ENCODE measurements at regions not wholly inside any gene's neighbourhood (a gene's known extent, or its start where the extent isn't known, plus 50 kb on each side); places are given as distances from the start of the nearest gene placed in this dataset.
"Not testable (repeated sequence)": the region's sequence is repeated elsewhere in the genome, so short reads cannot be mapped to it uniquely, and the experiment has no call there.

DNA sequence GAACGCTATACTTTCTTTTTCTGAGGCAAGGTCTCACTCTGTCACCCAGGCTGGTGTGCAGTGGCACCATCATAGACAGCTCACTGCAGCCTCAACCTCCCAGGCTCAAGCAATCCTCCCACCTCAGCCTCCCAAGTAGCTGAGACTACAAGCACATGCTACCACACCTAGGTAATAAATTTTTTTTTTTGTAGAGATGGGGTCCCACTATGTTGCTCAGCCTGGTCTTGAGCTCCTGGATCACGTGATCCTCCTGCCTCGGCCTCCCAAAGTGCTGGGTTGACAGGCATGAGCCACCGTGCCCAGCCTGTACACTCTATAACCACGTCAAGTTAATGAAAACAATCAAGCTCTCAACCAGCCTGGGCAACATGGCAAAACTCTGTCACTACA lies 127.1 kb upstream of the VOPP1 start:
- DNase-seq: not testable (repeated sequence)

DNA sequence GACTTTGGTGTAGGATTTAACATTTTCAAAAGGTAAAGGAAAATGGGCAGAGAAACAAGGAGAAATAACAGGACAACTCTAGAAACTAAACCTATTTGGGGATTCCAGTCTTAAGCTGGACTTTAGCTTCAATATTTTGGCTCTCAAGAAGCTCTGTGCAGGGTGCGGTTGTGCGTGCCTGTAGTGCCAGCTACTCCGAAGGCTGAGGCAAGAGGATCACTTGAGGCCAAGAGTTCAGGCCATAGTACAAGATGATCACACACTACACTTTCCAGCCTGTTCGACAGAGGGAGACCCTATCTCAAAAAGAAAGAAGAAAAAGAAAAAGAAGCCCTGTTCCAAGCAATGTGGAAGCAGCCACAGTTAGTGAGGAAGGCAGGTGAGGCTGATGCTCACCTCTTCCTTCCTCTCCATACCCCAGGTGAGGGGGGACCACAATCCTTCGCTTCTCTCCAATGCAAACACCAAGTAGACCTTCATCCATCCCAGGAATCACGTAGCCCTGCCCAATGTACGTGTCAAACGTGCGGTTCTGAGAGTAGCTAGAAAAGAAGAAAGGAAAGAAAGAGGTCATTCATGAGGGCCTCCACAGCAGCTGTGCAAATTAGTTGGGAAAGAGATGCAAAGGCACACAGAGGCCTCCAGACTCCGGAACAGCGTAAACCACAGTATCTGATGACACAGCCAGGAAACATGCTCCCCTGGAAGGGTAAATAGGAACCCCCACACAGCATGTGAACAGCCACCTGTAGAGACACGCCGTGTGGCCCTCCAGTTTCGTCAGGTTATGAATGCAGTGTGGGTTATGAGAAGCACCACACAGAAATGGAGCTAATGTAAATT lies 126.5 kb upstream of the VOPP1 start:
- peak; percentile 7 for DNase-seq

GRCh38 chr7:55695893-55696701 lies 123.8 kb upstream of the VOPP1 start:
- DNase-seq: not testable (repeated sequence)

GRCh38 chr7:55694484-55694883 lies 122.2 kb upstream of the VOPP1 start:
- DNase-seq: not testable (repeated sequence)

DNA sequence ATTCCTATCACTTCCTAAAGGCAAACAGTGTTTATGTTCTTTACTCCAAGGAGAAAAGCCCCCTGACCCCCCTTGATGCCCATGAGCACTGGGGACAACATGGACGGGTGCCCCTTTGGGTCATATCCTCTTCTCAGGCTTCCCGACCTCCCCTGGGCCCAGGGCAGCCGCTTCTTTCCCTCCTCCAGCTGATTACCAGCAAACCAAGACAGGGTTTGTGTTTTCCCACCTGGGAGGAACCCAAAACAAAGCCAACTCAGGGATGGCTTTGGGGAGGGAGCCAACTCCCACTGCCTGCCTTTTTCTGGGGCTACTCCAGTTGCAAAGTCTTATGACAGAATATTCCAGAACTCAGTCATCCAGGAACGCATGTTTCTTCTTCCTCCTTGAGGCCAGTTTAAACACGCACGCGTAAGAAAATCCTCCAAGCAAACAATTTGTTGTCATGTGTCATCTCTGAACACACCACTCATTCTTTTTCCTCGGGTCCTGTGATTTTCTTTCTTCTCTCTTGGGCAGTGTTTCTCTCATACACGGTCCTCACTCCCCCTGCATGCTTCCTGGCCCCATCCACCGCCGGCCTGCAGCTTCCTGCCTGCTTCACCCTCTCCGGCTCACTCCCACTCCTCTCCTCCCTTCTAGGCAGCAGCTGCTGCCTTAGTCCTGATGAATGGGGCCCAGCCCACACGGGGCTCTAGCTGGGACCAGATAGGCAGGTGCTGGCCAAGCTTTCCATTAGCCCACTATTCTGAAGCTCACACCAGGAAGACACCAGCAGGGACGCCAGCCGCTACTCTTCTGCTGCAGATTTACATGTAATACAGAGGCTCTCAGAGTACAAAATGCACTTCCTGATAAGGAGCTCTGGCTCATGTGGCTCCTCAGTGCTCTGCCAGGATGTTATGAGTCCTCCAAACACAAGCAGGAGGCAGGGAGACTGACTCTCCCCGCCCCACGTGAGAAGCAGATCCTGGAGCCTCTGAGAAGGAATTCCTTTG lies 116.7 kb upstream of the VOPP1 start:
- DNase-seq: peak; percentile 46

GRCh38 chr7:55688261-55688660 lies 116.0 kb upstream of the VOPP1 start:
- DNase-seq: not testable (repeated sequence)

DNA sequence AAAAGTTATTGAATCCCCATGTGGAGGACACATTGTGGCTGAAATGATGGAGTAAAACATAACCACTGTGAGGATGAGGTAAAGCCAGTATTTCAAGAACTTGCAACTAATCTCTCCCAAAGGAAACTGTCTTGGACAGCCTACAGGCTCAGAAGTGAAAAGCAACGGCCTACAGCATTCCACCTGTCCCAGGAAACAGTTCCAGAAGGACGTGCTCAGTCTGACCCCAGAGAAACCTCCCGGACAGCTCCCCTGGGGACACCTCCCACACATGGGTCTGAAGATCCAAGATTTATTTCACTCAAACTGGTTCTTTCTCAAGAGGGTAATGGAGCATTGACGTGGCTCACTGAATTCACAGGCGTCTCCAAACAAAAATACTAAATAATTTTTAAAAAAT lies 115.0 kb upstream of the VOPP1 start:
- not testable (repeated sequence) for DNase-seq

DNA sequence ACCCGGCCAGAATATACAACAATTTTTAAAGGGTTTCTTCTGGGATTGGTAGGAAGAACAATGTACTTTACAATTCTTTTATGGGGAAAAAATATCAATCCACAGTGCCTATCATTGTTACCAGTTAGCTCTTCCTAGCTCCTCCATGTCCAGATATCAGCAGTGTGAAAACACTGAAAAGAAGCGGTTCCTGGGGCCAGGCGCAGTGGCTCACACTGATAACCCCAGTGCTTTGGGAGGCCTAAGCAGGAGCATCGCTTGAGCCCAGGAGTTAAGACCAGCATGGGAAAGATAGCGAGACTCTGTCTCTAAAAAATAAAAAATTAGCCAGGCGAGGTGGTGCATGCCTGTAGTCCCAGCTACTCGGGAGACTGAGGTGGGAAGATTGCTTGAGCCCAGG lies 114.5 kb upstream of the VOPP1 start:
- DNase-seq: not testable (repeated sequence)

- DNase-seq: not testable (repeated sequence)
These were observed 111.2 kb upstream of the VOPP1 start for GRCh38 chr7:55683501-55683900.

- not testable (repeated sequence) for DNase-seq
These were observed 103.3 kb upstream of the VOPP1 start for GRCh38 chr7:55675589-55675988.

GRCh38 chr7:55673525-55673924 lies 101.2 kb upstream of the VOPP1 start:
- not testable (repeated sequence) for DNase-seq

DNA sequence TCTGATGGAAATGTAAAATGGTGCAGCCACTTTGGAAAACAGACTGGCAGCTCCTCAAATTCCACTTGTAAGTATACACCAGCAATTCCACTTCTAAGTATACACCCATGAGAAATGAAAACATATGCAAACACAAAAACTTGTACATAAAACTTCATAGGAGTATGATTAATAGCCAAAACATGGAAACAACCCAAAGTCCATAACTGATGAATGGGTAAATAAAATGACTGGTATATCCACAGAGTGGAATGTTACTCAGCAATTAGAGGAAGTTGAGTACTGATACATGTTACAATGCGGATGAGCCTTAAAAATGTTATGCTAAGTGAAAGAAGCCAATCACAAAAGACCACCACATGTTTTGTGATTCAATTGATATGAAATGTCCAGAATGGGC lies 99.8 kb upstream of the VOPP1 start:
- not testable (repeated sequence) for DNase-seq

DNA sequence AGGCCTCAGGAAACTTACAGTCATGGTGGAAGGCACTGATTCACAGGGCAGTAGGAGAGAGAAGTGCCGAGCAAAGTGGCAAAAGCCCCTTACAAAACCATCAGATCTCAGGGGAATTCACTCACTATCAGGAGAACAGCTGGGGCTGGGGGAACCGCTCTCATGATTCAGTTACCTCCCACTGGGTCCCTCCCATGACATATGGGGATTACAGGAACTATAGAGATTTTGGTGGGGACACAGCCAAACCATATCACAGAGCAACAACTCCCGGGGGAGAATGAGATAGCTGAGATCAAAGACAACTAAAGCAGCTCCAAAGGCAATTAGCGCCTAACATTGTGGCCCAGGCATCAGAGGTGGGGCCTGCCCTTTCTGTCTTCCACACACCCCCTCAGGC lies 85.4 kb upstream of the VOPP1 start:
- no peak for DNase-seq

DNA sequence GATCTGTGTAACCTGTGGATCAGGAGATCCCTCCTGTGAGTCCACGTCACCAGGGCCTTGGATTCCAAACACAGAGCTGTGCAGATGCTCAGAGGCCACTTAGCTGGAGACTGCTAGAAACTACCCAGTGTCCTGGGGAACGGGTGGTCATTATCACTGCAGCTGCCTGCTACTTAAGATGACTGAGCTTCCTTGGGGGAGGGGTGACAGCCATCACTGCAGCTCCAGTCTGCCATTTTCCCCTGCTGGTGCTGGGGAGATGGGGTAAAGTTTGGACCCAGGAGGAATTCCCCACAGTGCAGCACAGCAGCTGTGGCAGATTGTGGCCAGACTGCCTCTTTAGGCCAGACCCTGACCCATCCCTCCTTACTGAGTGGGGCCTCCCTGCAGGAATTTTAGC lies 78.8 kb upstream of the VOPP1 start:
- no peak for DNase-seq

- DNase-seq: no peak
These were observed 76.9 kb upstream of the VOPP1 start for GRCh38 chr7:55649238-55649637.

GRCh38 chr7:55644567-55644966 lies 72.3 kb upstream of the VOPP1 start:
- no peak for DNase-seq

- no peak for DNase-seq
These were observed 70.0 kb upstream of the VOPP1 start for GRCh38 chr7:55642266-55642665.

DNA sequence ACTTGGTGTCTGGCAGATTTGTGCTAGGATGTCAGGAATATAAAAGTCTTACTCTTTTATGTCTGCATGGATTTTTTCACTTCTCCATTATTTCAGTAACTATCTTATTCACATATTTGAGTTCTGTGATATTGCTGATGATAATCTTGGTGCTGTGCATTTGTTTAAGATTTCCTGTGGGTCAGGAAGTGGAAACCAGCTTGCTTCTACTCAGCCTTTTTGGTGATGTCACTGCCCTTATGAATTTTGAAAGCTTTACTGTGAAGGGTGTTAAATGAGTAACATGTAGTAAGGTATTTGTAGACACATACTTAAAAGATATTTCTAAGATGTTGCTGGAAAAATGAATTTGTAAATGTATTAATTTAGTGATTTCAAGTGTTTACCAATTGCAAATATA lies 69.5 kb upstream of the VOPP1 start:
- DNase-seq: no peak

DNA sequence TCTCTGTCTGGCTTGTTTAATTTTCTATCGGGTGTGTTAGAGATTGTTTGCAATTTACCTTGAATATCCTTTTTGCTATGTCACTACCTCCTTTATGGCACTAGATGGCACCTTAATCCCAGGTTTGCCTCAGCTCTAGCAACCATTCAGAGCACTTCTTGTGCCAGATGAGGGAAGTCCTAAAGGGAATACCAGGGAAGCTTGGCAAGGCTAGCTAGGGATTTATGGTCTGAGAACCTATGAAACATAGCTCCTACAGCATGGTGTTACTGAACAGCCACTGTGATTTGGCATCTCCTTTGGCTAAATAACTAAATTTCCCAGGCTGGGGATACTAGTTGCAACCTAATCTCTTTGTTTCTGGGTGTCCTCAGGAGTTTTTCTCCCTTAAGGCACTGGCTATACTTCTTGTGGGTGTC lies 69.0 kb upstream of the VOPP1 start:
- peak; percentile 86 for DNase-seq

DNA sequence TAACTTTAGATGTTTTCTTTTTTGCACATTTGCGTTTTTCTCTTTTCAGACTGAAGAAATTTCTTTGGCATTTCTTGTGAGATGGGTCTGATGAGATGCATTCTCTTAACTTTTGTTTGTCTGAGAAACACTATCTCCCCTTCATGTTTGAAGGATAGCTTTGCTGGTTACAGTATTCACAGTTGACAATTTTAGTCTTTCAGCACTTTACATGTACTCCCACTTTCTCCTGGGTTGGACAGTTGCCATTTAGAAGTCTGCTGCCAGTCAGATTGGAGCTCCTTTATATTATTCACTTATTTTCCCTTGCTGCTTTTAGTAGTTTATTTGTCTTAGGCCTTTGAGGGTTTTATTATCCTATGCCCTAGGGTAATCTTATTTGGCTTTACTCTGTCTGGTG lies 67.3 kb upstream of the VOPP1 start:
- no peak for DNase-seq

DNA sequence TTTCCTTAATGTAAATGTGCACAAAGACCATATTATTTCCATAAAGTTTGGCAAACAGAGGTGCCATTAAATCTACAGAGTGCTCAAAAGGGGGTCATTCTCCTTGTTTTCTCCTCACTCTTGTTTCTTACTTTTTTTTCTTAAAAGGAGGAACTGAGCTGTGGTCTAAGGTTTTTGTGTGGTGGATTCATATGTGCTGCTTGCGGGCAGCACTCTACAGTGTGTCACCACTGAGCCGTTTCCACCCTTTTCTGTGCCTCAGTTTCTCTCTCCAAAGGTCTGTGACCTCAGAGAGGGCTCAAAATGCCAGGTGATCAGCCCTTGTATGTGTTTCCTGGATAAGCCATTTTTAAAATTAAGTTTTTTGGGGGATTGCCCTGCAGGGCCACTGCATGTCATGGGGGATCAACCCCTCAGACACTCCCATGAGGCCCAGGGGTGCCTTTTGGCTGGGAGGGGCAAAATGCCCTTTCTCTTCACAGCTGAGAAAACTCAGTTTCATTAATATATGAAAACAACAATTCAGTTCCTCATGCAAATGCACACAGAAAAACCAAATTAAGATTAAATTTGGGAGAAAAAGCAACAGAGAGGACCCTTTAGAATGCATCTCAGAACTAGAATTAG lies 56.9 kb upstream of the VOPP1 start:
- DNase-seq: no peak

- no peak for DNase-seq
These were observed 52.5 kb upstream of the VOPP1 start for GRCh38 chr7:55624813-55625212.
